Activated CD8-positive, alpha-beta T cell treated with anti-CD3 and anti-CD28 coated beads for 36 hours (primary cell): ENCODE measurements at regions not wholly inside any gene's neighbourhood (a gene's known extent, or its start where the extent isn't known, plus 50 kb on each side); places are given as distances from the start of the nearest gene placed in this dataset.

Source experiments
- ATAC-seq: fragments of 200-7000 bp; cut with Tn5 transposase; one replicate; pipeline ENCODE4 v1.10.0; 2021; ENCODE audit warnings: mild to moderate bottlenecking, moderate library complexity
- CTCF ChIA-PET: fragments of 350-600 bp; sonication (Branson Sonifier 250); formaldehyde crosslinking; loops from one replicate; lab custom pipeline; 2021; ENCODE audit warnings: antibody characterized with exemption; lab: Charles Lee
- POLR2A ChIA-PET: fragments of 350-600 bp; sonication (Branson Sonifier 250); formaldehyde crosslinking; loops from one replicate; lab custom pipeline; 2021; ENCODE audit warnings: antibody characterized with exemption; lab: Charles Lee
- DNase-seq: peaks from one replicate; pipeline ENCODE4 v3.0.0-alpha.2; 2020
- H3K27ac Mint-ChIP-seq: one replicate; pipeline ENCODE4 v1.8.0; 2021; ENCODE audit warnings: mild to moderate bottlenecking, mixed read lengths
- H3K27me3 Mint-ChIP-seq: one replicate; pipeline ENCODE4 v1.8.0; 2021; ENCODE audit warnings: mixed read lengths
- H3K36me3 Mint-ChIP-seq: one replicate; pipeline ENCODE4 v1.8.0; 2021; ENCODE audit warnings: low read depth, mixed read lengths
- H3K4me1 Mint-ChIP-seq: one replicate; pipeline ENCODE4 v1.8.0; 2021; ENCODE audit warnings: low read depth, mixed read lengths
- H3K4me3 Mint-ChIP-seq: one replicate; pipeline ENCODE4 v1.8.0; 2021; ENCODE audit warnings: mild to moderate bottlenecking, moderate library complexity, mixed read lengths
- H3K9me3 Mint-ChIP-seq: one replicate; pipeline ENCODE4 v1.8.0; 2021; ENCODE audit warnings: mixed read lengths
- intact Hi-C: fragments of 100-400 bp; cut with micrococcal nuclease; formaldehyde crosslinking; loops from one replicate; pipeline ENCODE4 v1.10.0; 2022
- TF ChIP-seq, protein P1 (sequence below): fragments of 200-600 bp; IDR thresholded peaks from one replicate; pipeline ENCODE4 v1.8.0; 2022; ENCODE audit warnings: antibody characterized with exemption, mild to moderate bottlenecking

DNA sequence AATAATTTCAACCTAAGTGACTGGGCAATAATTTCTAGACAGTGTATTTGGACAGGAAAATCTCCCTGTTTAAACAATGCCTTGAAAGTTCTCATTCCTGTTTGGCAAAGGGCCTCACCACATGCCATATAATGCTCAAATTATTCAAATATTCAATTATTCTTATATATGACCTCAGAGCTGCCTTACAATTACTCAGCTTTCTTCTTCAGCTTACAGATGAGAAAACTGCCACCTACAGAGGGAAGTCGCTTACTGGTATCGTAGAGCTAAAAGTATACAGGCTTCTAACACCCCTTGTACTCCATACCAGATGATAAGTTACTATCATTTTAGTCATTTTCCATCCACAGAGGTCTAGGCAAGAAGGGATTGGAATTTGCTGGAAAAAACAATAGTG, 830.3 kb downstream of the BRINP1 start:
- intact Hi-C loops: no loop called here
- no peaks in the 10 kb centered on the region for H3K4me1 Mint-ChIP-seq
- no peak overlapping the region for H3K4me3 Mint-ChIP-seq
- no peak overlapping the region for H3K27ac Mint-ChIP-seq
- CTCF ChIA-PET: no interaction called here
- no peaks in the 10 kb centered on the region for H3K9me3 Mint-ChIP-seq
- POLR2A ChIA-PET: no interaction called here
- no peaks in the 10 kb centered on the region for H3K27me3 Mint-ChIP-seq
- TF ChIP-seq, protein P1, sequence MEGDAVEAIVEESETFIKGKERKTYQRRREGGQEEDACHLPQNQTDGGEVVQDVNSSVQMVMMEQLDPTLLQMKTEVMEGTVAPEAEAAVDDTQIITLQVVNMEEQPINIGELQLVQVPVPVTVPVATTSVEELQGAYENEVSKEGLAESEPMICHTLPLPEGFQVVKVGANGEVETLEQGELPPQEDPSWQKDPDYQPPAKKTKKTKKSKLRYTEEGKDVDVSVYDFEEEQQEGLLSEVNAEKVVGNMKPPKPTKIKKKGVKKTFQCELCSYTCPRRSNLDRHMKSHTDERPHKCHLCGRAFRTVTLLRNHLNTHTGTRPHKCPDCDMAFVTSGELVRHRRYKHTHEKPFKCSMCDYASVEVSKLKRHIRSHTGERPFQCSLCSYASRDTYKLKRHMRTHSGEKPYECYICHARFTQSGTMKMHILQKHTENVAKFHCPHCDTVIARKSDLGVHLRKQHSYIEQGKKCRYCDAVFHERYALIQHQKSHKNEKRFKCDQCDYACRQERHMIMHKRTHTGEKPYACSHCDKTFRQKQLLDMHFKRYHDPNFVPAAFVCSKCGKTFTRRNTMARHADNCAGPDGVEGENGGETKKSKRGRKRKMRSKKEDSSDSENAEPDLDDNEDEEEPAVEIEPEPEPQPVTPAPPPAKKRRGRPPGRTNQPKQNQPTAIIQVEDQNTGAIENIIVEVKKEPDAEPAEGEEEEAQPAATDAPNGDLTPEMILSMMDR: no peak
- ATAC-seq (no peak), DNase-seq (no peak)
- H3K36me3 Mint-ChIP-seq: no peaks in the 10 kb centered on the region

GRCh38 chr9:118553465-118553864, 815.8 kb downstream of the BRINP1 start:
- TF ChIP-seq, protein P1: no peak
- no peaks in the 10 kb centered on the region for H3K36me3 Mint-ChIP-seq
- DNase-seq: no peak
- no peak for ATAC-seq
- no peaks in the 10 kb centered on the region for H3K4me1 Mint-ChIP-seq
- no peak overlapping the region for H3K27ac Mint-ChIP-seq
- H3K4me3 Mint-ChIP-seq: no peak overlapping the region
- CTCF ChIA-PET: no interaction called here
- H3K9me3 Mint-ChIP-seq: peaks cover 4% of the 10 kb centered on the region
- intact Hi-C loops: no loop called here
- H3K27me3 Mint-ChIP-seq: no peaks in the 10 kb centered on the region
- POLR2A ChIA-PET: interaction anchor here (1.0 kb wide), 1 partner anchor 1689 kb away, joined by 3 read pairs; no protein-coding TSS in a partner anchor

DNA sequence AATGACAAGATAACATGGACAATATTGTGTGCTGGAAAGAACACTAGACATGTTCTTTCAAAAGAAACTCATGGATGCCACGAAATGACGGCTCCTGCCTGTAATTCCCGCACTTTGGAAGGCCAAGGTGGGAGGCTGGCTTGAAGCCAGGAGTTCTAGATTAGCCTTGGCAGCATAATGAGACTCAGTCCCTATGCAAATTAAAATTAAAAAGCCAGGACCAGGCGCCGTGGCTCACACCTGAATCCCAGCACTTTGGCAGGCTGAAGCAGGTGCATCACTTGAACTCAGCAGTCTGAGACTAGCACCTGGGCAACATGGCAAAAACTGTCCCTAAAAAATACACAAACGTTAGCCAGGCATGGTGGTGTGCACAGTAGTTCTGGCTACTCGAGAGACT, 814.2 kb downstream of the BRINP1 start:
- H3K4me3 Mint-ChIP-seq: no peak overlapping the region
- DNase-seq (no peak), ATAC-seq (no peak)
- H3K4me1 Mint-ChIP-seq: no peaks in the 10 kb centered on the region
- H3K36me3 Mint-ChIP-seq: no peaks in the 10 kb centered on the region
- intact Hi-C loops: no loop called here
- no peak overlapping the region for H3K27ac Mint-ChIP-seq
- ChIA-PET CTCF (no interaction called here), POLR2A (no interaction called here)
- H3K9me3 Mint-ChIP-seq: peaks cover 3% of the 10 kb centered on the region
- TF ChIP-seq, protein P1: no peak
- no peaks in the 10 kb centered on the region for H3K27me3 Mint-ChIP-seq

DNA sequence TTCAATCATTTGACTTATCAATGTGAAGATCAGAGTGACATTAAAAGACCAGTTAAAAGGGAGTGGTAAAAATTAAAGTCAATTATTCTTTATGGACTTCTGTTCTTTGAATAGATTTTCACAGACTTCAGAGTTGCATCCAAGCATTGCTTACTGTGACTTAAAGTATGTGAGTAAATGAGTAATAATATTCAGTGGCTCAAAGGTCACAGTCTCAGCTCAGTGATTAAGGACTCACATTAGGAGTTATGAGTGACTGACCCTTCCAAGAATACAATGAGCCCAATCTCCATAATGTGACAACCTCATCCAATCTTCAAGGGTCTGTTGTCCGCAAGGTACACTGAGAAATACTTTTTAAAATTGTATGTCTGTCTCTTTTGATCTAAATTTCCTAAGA, 811.2 kb downstream of the BRINP1 start:
- H3K9me3 Mint-ChIP-seq: peaks cover 5% of the 10 kb centered on the region
- ChIA-PET CTCF (no interaction called here), POLR2A (no interaction called here)
- H3K27me3 Mint-ChIP-seq: no peaks in the 10 kb centered on the region
- no peaks in the 10 kb centered on the region for H3K4me1 Mint-ChIP-seq
- H3K27ac Mint-ChIP-seq: no peak overlapping the region
- no peaks in the 10 kb centered on the region for H3K36me3 Mint-ChIP-seq
- intact Hi-C loops: no loop called here
- no peak for ATAC-seq
- no peak overlapping the region for H3K4me3 Mint-ChIP-seq
- TF ChIP-seq, protein P1: no peak
- DNase-seq: no peak

- intact Hi-C loops: no loop called here
- no peaks in the 10 kb centered on the region for H3K36me3 Mint-ChIP-seq
- no peak for ATAC-seq
Measured at GRCh38 chr9:118558891-118559290, 810.3 kb downstream of the BRINP1 start.

More at GRCh38 chr9:118558891-118559290, 810.3 kb downstream of the BRINP1 start:
- Mint-ChIP-seq H3K27me3 (no peaks in the 10 kb centered on the region), H3K9me3 (peaks cover 5% of the 10 kb centered on the region), H3K4me3 (no peak overlapping the region), H3K27ac (no peak overlapping the region), H3K4me1 (no peaks in the 10 kb centered on the region)
- ChIA-PET CTCF (no interaction called here), POLR2A (no interaction called here)
- TF ChIP-seq, protein P1: no peak
- no peak for DNase-seq
